ENCODE measurements at regions not wholly inside any gene's neighbourhood (a gene's known extent, or its start where the extent isn't known, plus 50 kb on each side); places are given as distances from the start of the nearest gene placed in this dataset.
"Not testable (repeated sequence)": the region's sequence is repeated elsewhere in the genome, so short reads cannot be mapped to it uniquely, and the experiment has no call there.

GRCh38 chr7:52352013-52352981 lies 683.1 kb upstream of the POM121L12 start:
- no peaks in the 10 kb centered on the region for H3K27me3 ChIP-seq (replicated peaks)
- no peak overlapping the region for H3K4me3 ChIP-seq (ENCODE audit: low read depth, low read length)
- H3K36me3 ChIP-seq (replicated peaks): no peaks in the 10 kb centered on the region
- in situ Hi-C loops (cut with HindIII; ENCODE audit: low pct_ligation_motif_present, low sequenced_read_pairs): no loop called here
- DNase-seq: no peak
- TF ChIP-seq, protein P1, sequence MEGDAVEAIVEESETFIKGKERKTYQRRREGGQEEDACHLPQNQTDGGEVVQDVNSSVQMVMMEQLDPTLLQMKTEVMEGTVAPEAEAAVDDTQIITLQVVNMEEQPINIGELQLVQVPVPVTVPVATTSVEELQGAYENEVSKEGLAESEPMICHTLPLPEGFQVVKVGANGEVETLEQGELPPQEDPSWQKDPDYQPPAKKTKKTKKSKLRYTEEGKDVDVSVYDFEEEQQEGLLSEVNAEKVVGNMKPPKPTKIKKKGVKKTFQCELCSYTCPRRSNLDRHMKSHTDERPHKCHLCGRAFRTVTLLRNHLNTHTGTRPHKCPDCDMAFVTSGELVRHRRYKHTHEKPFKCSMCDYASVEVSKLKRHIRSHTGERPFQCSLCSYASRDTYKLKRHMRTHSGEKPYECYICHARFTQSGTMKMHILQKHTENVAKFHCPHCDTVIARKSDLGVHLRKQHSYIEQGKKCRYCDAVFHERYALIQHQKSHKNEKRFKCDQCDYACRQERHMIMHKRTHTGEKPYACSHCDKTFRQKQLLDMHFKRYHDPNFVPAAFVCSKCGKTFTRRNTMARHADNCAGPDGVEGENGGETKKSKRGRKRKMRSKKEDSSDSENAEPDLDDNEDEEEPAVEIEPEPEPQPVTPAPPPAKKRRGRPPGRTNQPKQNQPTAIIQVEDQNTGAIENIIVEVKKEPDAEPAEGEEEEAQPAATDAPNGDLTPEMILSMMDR (IDR thresholded peaks at IDR 0.05; ENCODE audit: low read depth, low read length, missing control alignments): no peak
- no peak overlapping the region for H3K27ac ChIP-seq

- no peak overlapping the region for H3K4me3 ChIP-seq (ENCODE audit: low read depth, low read length)
- no peaks in the 10 kb centered on the region for H3K27me3 ChIP-seq (replicated peaks)
- TF ChIP-seq, protein P1 (IDR thresholded peaks at IDR 0.05; ENCODE audit: low read depth, low read length, missing control alignments): no peak
- in situ Hi-C loops (cut with HindIII; ENCODE audit: low pct_ligation_motif_present, low sequenced_read_pairs): no loop called here
- H3K27ac ChIP-seq: no peak overlapping the region
- DNase-seq: no peak
- H3K36me3 ChIP-seq (replicated peaks): no peaks in the 10 kb centered on the region
Observed at GRCh38 chr7:52344015-52344414, 691.4 kb upstream of the POM121L12 start.

DNA sequence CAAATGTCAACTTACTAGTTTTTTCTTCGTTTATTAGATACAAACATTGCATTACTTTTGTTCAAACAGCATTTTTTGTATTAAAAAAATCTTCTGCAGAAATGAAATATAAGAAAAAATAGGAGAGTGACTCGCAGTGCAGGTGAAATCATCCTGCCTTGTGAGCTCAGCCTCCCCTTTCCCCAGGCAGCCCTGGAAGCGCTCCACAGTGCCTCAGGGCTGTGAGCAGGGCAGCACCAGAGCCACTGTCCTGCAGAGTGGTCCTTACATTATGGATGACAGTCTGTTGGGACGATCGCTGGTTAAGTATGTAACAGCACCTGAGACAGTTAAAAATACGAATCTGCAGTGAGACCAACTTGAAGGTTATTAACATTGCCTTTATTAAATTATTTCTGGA lies 695.4 kb upstream of the POM121L12 start:
- TF ChIP-seq, protein P1 (IDR thresholded peaks at IDR 0.05; ENCODE audit: low read depth, low read length, missing control alignments): no peak
- H3K27me3 ChIP-seq (replicated peaks): no peaks in the 10 kb centered on the region
- H3K27ac ChIP-seq: no peak overlapping the region
- no peak overlapping the region for H3K4me3 ChIP-seq (ENCODE audit: low read depth, low read length)
- H3K36me3 ChIP-seq (replicated peaks): no peaks in the 10 kb centered on the region
- in situ Hi-C loops (cut with HindIII; ENCODE audit: low pct_ligation_motif_present, low sequenced_read_pairs): no loop called here
- DNase-seq: no peak

GRCh38 chr7:52328328-52328727 lies 707.1 kb upstream of the POM121L12 start:
- DNase-seq; H3K27ac ChIP-seq; H3K27me3 ChIP-seq (replicated peaks); H3K36me3 ChIP-seq (replicated peaks); H3K4me3 ChIP-seq (ENCODE audit: low read depth, low read length); in situ Hi-C loops (cut with HindIII; ENCODE audit: low pct_ligation_motif_present, low sequenced_read_pairs): not testable (repeated sequence)

DNA sequence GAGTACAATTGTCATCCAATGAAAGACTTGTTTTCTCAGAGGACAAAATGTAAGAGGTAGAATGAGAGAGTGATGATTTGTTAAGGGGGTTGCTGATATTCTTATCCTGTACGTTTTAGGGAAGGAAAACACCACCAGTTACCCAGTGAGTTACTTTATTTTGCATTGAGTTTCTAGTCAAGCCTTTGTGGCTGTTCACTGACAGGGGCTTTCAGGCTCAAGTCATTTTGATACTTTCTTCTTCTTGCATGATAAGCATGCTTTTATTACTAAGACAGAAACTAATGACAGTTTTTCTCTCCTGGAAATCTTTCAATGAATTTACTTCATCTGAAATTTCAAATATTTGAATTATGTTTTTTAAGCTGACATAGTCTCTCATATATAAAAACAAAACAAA lies 710.2 kb upstream of the POM121L12 start:
- H3K27ac ChIP-seq: no peak overlapping the region
- H3K4me3 ChIP-seq (ENCODE audit: low read depth, low read length): no peak overlapping the region
- no peaks in the 10 kb centered on the region for H3K36me3 ChIP-seq (replicated peaks)
- in situ Hi-C loops (cut with HindIII; ENCODE audit: low pct_ligation_motif_present, low sequenced_read_pairs): no loop called here
- DNase-seq: no peak
- H3K27me3 ChIP-seq (replicated peaks): no peaks in the 10 kb centered on the region
- TF ChIP-seq, protein P1 (IDR thresholded peaks at IDR 0.05; ENCODE audit: low read depth, low read length, missing control alignments): no peak

- in situ Hi-C loops (cut with HindIII; ENCODE audit: low pct_ligation_motif_present, low sequenced_read_pairs): no loop called here
- DNase-seq: no peak
- TF ChIP-seq, protein P1 (IDR thresholded peaks at IDR 0.05; ENCODE audit: low read depth, low read length, missing control alignments): no peak
- Histone ChIP-seq H3K36me3 (replicated peaks) (no peaks in the 10 kb centered on the region), H3K4me3 (ENCODE audit: low read depth, low read length) (no peak overlapping the region), H3K27ac (no peak overlapping the region), H3K27me3 (replicated peaks) (no peaks in the 10 kb centered on the region)
Observed at GRCh38 chr7:52323202-52323746, 712.2 kb upstream of the POM121L12 start.

Data from brain microvascular endothelial cell (primary cell).